H54 (cell line): ENCODE measurements at regions not wholly inside any gene's neighbourhood (a gene's known extent, or its start where the extent isn't known, plus 50 kb on each side); places are given as distances from the start of the nearest gene placed in this dataset.

Experiments
- DNase-seq: peaks from one replicate; pipeline ENCODE4 v3.0.0; 2011; ENCODE audit warnings: low spot score, mixed read lengths; ENCODE audit not compliant: insufficient read length
- FAIRE-seq: peaks from 3 replicates; lab custom pipeline; 2011; peaks lifted over from hg19 to GRCh38; lab: Jason Lieb, UNC
- POLR2A ChIP-seq: IDR thresholded peaks from 2 replicates; pipeline ENCODE4 v1.6.1; 2011; ENCODE audit warnings: low read depth, mild to moderate bottlenecking, low read length

DNA sequence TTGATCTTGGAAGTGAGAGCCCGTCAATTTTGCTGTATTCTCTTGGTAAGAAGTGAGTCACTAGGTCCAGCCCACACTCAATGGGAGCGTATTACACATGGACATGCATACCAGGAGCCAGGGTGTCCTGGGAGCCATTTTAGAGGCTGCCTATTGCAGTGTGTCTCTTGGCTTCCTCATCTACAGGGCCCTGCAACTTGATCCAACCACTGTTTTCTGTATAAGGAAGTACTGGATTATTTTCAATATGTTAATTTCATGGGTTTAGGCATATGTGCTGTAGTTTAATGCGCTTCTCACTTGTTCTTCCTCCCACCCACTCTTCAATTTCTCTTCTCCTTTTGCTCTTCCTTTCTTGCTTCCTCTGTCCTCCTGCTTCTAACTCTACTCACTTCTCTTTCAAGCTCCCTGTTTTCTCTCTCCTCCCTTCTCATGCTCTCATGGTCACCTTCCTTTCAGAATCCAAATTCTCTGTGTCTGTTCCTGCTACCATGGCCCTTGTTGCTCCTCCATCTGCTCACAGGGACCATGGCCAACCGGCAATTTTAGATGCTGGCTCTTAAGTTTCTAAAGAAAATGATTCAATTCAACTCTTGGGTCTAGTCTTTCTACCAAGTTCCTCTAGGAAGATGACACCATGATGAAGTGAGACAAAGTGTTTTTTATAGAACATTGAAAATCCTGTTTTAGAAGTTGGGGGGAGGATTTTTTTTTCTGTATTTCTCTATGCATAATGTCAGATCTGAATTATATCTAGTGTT, 152.0 kb upstream of the ZEB2 start:
- DNase-seq (no peak), FAIRE-seq (no peak)
- no peak for TF ChIP-seq POLR2A

DNA sequence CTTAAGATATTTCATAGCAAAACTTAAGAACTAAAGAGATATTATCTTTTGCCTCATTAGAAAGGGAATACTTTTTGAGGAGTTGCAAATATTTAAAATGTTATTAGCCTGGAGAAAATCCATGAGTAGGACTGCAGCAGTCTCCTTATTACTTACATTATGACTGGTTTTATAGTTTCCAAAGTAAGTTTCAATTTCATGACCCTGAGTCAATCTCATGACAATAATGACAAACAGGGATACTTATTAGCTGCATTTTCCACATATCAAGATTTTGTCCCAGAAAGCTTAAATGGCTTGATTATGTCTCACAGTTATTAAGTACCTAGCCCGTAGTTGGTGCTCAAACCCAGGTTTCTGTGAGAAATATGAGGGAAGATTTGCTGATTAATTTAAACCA, 150.8 kb upstream of the ZEB2 start:
- no peak for DNase-seq
- no peak for TF ChIP-seq POLR2A
- no peak for FAIRE-seq

- TF ChIP-seq POLR2A: no peak
- DNase-seq (no peak), FAIRE-seq (no peak)
Observed at GRCh38 chr2:144670080-144670479, 150.2 kb upstream of the ZEB2 start.

GRCh38 chr2:144669196-144669987, 149.5 kb upstream of the ZEB2 start:
- no peak for TF ChIP-seq POLR2A
- DNase-seq (no peak), FAIRE-seq (no peak)

DNA sequence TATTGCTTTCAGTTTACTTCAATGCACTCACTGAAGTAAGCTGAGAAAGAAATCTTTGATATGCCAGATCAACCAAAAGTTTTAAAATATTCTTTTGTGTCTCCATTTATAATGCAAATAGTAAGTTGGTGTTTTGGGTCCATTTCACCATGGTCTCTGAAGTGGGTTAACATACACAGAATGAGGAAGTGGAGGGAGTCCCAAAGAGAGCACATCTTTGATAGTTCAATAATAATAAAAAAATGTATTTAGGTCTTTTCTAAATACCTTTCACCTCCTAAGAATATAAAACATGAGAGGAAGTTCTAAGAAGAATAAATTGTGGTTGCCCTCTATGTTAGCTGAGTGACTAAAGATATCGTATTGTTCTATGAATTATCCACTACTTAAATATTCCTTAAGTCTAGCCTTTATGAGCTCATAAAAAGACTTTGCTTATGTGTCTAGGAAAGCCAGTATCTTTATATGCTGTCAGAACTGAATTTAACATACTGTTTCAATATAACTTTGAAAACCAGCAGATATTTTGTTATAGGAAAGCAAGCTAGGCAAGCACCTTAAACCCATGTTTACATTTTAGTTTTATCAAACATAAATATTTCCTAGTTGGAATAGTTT, 148.7 kb upstream of the ZEB2 start:
- DNase-seq: no peak
- no peak for FAIRE-seq
- no peak for TF ChIP-seq POLR2A

GRCh38 chr2:144666032-144666431, 146.1 kb upstream of the ZEB2 start:
- TF ChIP-seq POLR2A: no peak
- FAIRE-seq (peak; percentile 78), DNase-seq (no peak)

DNA sequence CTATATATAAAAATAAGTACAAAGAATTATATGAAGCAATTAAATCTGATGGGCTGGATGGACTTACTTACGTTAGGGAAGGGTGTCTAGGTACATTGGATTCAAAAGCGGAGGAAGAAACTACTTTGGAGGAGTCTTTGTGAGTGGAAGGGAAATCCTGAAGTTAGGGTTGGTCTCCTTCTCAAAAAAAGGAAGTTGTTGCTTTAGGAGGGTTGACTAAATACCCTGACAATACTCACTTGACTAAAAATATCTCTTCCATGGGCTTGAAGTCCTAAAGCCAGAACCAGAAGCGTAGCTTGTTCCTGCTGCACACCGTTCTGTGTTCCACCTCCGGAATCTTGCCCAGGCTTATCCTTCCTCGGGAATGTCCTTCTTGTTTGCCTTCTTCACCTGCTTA, 143.3 kb upstream of the ZEB2 start:
- no peak for FAIRE-seq
- no peak for TF ChIP-seq POLR2A
- no peak for DNase-seq

- TF ChIP-seq POLR2A: no peak
- peak; percentile 86 for FAIRE-seq
- DNase-seq: peak; percentile 3
Observed at GRCh38 chr2:144660518-144661316, 140.8 kb upstream of the ZEB2 start.

- FAIRE-seq: peak; percentile 100
- no peak for TF ChIP-seq POLR2A
- peak; percentile 43 for DNase-seq
Observed at GRCh38 chr2:144659731-144660275, 139.9 kb upstream of the ZEB2 start.

- DNase-seq (no peak), FAIRE-seq (no peak)
- TF ChIP-seq POLR2A: no peak
Observed at GRCh38 chr2:144654523-144654922, 134.6 kb upstream of the ZEB2 start.

DNA sequence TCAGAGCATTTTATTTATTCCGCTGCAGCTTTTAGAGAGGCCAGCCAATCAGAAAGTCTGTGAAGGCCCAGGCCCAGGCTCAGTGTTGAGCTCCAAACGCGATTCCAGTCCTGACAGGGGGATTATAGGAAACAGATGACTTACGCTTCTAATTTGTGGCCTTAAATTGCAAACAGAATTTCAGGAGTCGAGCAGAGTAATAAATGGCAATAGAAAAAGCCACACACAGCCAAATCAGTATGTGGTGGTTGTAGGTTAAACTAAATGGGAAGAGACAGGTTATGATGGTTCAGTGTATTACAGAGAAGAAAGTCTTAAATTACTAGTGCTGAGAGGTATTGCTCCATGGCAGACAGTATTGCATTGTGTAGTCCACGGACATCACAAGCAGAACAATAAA, 131.0 kb upstream of the ZEB2 start:
- no peak for TF ChIP-seq POLR2A
- DNase-seq: no peak
- FAIRE-seq: no peak

DNA sequence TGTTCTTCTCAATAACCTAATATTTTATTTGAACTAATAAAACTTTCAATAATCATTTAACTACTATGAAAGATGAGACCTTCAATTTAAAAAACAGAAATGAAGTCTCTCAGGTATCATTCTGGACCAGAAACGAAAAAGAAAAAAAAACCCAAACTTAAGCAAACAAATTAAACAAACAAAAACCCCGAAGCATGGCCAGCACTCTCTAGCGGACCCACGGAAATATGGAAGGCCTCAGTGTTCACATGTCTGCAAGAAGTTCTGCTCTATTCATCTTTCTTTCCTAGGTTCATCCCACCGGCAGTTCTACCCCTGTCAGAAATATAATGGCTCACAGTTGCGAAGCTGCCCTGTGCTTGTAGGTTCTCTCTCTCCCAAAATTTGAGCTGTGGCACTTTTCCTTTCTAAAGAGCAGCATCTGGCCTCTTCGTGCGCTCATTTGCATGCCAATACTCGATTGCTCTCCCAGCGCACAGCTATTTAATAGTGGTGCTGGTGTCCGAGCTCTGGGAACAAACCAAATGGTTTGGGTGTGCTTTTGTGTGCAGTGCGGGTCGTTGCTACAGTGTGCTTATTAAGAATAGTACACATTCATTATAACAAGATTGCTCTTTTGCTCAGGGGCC, 129.0 kb upstream of the ZEB2 start:
- no peak for TF ChIP-seq POLR2A
- DNase-seq: no peak

More for the DNA sequence above, 129.0 kb upstream of the ZEB2 start:
- FAIRE-seq: no peak
